ENCODE measurements at regions not wholly inside any gene's neighbourhood (a gene's known extent, or its start where the extent isn't known, plus 50 kb on each side); places are given as distances from the start of the nearest gene placed in this dataset.

- DNase-seq, result no peak
Observed at GRCh38 chr21:29228306-29228705, 70.4 kb upstream of the BACH1 start.

GRCh38 chr21:29230551-29231261 is 68.0 kb upstream of the BACH1 start:
- DNase-seq, result no peak

- DNase-seq, result no peak
Observed at GRCh38 chr21:29231756-29232529, 66.8 kb upstream of the BACH1 start.

DNA sequence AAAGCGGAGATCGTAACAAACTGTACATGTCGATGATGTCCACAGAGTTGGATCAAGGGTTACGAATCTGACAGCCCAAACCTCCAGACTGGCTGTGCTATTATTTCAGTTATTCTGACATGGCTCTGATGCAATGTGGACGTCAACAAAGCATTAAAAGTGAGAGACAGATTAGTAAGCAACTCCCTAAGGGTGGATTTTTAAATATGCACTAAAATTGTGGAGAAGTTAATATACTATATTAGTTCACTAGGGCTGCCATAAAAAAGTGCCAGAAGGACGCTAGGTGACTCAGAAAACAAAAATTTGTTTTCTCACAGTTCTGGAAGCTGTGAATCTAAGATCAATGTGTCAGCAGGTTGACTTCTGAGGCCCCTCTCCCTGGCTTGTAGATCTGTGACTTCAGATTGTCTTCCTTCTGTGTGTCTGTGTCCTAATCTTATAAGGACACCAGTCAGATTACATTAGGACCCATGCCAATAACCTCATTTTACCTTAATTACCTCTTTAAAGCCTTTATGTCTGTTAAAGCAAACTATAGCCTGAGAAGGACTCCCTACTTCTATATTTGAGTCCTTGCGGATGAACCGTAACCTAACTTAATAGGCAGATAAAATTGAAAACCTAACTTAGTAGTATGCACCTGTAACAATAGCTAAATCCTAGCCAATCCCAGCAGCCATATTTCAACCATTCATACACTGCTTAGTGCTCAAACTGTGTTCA is 66.0 kb upstream of the BACH1 start:
- DNase-seq, result no peak

DNA sequence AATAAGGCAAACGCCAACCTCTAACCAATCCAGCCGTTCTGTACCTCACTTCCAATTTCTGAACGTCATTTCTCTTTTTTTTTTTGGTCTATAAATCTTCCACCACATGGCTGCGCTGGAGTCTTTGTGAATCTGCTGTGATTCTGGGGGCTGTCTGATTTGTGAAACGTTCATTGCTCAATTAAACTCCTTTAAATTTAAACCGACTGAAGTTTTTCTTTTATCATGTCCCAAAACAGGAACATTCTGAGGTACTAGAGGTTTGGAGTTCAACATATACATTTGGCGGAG is 65.5 kb upstream of the BACH1 start:
- no peak for DNase-seq

DNA sequence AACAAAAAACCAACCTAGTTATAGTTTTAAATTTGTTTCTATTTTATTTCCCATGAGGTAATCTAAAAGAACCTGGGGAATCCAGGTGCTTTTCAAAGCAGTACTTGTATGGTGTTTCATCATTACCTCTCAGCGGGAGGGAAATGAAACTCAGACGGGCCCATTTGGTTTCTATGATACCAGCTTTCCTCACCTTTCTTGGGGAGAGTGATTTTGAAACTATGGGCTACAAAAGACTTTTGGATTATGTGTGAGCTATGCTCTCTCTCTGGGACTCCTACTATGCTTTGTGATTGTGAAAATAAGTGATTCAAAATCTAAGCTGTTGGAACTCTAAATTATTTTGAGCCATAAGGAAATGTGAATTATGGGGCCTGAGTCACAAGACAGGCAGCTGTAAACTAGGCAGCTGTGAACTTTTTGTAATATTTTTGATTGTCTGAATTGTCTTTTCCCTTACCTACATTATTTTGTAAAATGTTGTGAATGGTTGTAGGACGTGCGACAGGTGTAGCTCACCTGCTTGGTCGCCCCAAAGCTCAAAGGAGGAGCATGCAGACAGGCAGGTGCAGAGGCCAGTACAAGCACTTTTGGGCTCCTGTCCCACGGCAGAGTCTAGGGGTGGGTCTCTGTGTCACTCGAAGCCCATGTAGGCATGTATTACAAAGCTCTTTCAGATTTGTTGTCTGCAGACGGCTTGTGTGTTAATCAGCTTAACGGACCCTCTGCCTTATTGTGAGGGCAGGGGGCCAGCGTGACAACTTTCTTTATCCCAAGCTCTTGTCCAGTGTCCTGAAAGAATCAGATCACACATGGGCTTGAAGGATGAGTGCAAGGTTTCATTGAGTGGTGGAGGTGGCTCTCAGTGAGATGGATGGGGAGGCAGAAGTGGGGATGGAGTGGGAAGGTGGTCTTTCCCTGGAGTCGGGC is 64.8 kb upstream of the BACH1 start:
- DNase-seq, result no peak

- no peak for DNase-seq
Observed at GRCh38 chr21:29235714-29236197, 63.0 kb upstream of the BACH1 start.

DNA sequence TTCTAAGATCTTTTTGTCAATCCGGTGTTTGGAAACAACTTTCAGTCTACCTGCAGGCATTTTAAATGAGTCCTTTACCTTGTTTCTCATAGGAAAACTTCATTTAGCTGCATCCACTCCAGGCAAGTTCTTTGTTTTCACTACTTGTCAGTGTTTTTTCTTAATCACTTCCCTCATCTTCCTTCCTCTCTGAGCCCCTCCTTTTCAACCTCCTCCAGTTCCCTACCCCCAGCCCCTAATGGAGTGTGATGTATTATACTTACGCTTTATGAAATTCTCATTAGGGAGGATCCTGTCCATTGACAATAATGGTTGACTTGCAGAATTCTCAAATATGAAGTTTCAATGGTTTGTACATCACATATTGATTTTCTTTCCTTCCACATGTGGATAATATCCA is 62.5 kb upstream of the BACH1 start:
- no peak for DNase-seq

DNA sequence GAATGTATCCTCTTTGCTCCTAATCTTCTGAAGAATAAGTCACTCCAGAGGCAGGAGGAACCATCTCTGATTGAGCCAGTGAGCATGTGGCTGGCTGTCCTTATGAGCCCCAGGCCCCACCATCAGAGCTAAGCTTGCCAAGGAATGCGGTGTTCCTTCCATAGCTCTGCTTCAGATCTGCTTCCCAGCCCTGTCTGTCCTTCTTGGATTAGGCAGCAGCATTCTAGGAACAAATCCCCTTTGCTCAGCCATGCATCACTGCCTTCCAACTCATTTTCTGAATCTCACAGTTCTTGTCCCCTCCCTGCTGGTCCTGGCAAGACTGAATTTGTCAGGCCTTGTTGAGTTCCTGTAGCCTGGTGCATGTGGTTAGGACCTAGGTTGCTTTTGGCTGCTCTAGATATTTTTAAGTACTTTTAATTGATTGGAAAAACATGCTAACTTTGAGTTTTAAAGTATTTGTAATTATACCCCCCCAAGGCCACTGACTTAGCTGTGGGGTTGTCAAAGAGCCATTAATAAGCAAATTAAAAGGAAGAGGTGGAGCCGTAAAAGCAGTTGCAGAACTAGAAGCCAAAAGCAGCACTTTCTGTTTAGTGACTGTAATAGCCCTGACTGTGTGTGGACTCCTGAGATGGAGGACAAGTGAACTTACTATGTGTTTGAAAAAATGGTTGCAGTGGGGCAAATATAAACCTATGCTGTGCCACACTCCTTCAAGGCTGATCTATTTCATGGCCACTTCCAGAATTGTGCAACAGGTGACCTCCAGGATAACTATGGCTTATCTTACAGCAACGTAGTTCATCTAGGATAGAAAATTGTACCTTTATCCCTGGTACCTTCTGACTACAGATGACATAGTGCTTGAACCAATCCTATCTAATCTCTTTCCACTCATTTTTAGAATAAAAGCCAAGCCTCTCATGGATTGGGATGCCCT is 61.3 kb upstream of the BACH1 start:
- DNase-seq, result no peak

DNA sequence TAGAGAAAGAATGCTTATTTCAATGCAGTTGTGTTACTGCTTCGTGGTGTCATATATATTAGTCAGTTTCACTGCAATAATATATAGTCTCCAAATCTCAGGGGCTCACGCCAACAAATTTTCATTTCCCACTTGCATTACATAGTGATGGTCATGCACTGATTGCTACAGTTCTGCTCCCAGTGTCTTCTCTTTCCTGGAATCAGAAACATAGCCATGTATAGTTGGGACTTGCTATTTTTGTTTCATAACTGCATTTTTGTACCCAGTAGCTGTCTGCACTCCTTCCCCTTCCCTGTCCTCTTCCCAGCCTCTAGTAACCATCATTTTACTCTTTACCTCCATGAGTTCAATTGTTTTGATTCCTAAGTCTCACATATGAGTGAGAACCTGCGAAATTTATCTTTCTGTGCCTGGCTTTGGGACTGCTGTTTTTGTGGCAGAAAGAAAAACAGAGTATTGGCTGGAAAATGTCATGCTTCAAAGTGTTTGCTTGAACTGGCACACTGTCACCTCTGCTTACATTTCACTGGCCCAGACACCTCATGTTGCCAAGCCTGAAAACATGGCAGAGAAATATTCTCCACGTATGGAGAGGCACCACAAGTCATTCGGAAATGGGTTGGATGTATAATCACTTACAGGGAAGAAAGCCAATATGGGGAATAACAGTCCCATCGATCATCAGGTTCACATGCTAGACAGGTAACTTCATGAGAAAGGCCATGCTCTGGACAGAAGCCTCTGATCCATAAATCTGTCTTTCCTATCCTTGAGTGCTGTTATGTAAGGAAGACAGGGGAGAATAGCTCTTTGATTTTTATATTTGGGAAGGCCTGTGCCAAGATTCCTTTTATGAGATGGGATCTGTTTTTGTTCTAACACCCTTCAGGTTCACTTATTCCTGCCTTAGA is 60.4 kb upstream of the BACH1 start:
- DNase-seq, result no peak

GRCh38 chr21:29238967-29239290 is 59.8 kb upstream of the BACH1 start:
- no peak for DNase-seq

- no peak for DNase-seq
Observed at GRCh38 chr21:29240136-29240535, 58.6 kb upstream of the BACH1 start.

GRCh38 chr21:29242201-29242600 is 56.5 kb upstream of the BACH1 start:
- DNase-seq, result no peak

- DNase-seq, result no peak
Observed at GRCh38 chr21:29243188-29243587, 55.5 kb upstream of the BACH1 start.

- DNase-seq, result no peak
Observed at GRCh38 chr21:29245104-29245643, 53.5 kb upstream of the BACH1 start.

DNA sequence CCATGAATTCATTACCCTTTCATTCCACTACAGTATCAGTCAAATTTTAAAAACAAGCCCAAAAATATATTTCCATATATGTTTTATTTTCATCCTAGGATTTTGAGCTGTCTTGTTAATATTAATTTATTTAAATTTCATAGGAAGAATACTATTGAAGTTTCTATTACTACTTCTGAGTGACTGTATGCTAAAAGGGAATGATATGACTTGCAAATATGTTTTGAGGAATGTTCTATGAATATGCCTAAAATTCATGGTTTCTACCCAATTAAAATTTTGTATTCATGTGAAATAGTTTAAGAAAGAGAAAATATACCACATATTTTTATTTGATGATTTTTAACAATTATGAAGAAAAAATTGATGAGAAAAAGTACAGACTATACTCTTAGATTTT is 52.9 kb upstream of the BACH1 start:
- no peak for DNase-seq

- peak; percentile 11 for DNase-seq
Observed at GRCh38 chr21:29246614-29247013, 52.1 kb upstream of the BACH1 start.

GRCh38 chr21:29248124-29248523 is 50.6 kb upstream of the BACH1 start:
- DNase-seq, result no peak

Data from NCI-H2171 treated with DMSO at 0.1 percent for 48 hours (cell line).